GM19468 (cell line): ENCODE measurements at regions not wholly inside any gene's neighbourhood (a gene's known extent, or its start where the extent isn't known, plus 50 kb on each side); places are given as distances from the start of the nearest gene placed in this dataset.

Experiments
- ATAC-seq: cut with Tn5 transposase; IDR thresholded peaks from one replicate; pipeline ENCODE4 v1.9.1; 2021; ENCODE audit warnings: mild to moderate bottlenecking, moderate library complexity, moderate number of reproducible peaks; ENCODE audit not compliant: unreplicated experiment; ENCODE audit errors: extremely low read depth

GRCh38 chr3:86738684-86739083 is 252.3 kb downstream of the VGLL3 start:
- no peak for ATAC-seq

GRCh38 chr3:86737517-86737916 is 253.4 kb downstream of the VGLL3 start:
- ATAC-seq = no peak

- ATAC-seq = no peak
Measured at GRCh38 chr3:86733257-86733656, 257.7 kb downstream of the VGLL3 start.

GRCh38 chr3:86731501-86731901 is 259.4 kb downstream of the VGLL3 start:
- no peak for ATAC-seq

GRCh38 chr3:86723433-86723832 is 267.5 kb downstream of the VGLL3 start:
- ATAC-seq = no peak

GRCh38 chr3:86711634-86712033 is 279.3 kb downstream of the VGLL3 start:
- ATAC-seq = no peak

GRCh38 chr3:86708893-86709292 is 282.1 kb downstream of the VGLL3 start:
- no peak for ATAC-seq

- ATAC-seq = no peak
Measured at GRCh38 chr3:86702381-86702958, 288.5 kb downstream of the VGLL3 start.

- ATAC-seq = no peak
Measured at GRCh38 chr3:86695752-86696151, 295.2 kb downstream of the VGLL3 start.

GRCh38 chr3:86673991-86674390 is 317.0 kb downstream of the VGLL3 start:
- ATAC-seq = no peak

GRCh38 chr3:86661817-86662216 is 329.1 kb downstream of the VGLL3 start:
- ATAC-seq = no peak

- no peak for ATAC-seq
Measured at GRCh38 chr3:86658876-86659275, 332.1 kb downstream of the VGLL3 start.

GRCh38 chr3:86654806-86655460 is 336.0 kb downstream of the VGLL3 start:
- ATAC-seq = no peak

GRCh38 chr3:86653661-86654205 is 337.2 kb downstream of the VGLL3 start:
- no peak for ATAC-seq

GRCh38 chr3:86648087-86648486 is 342.9 kb downstream of the VGLL3 start:
- no peak for ATAC-seq

GRCh38 chr3:86645756-86646155 is 345.2 kb downstream of the VGLL3 start:
- no peak for ATAC-seq

GRCh38 chr3:86634361-86634760 is 356.6 kb downstream of the VGLL3 start:
- no peak for ATAC-seq

GRCh38 chr3:86629511-86629910 is 361.4 kb downstream of the VGLL3 start:
- no peak for ATAC-seq

- ATAC-seq = no peak
Measured at GRCh38 chr3:86624192-86624591, 366.8 kb downstream of the VGLL3 start.

GRCh38 chr3:86618706-86619105 is 372.2 kb downstream of the VGLL3 start:
- ATAC-seq = no peak

- ATAC-seq = no peak
Measured at GRCh38 chr3:86605166-86605565, 385.8 kb downstream of the VGLL3 start.

- ATAC-seq = no peak
Measured at GRCh38 chr3:86595696-86596095, 395.3 kb downstream of the VGLL3 start.
